Stimulated activated CD4-positive, alpha-beta T cell treated with anti-CD3 and anti-CD28 coated beads, Interleukin-1b, Interleukin-23, amount 100 ng/mL, for 24 hours (primary cell): ENCODE measurements at regions not wholly inside any gene's neighbourhood (a gene's known extent, or its start where the extent isn't known, plus 50 kb on each side); places are given as distances from the start of the nearest gene placed in this dataset.
"Not testable (repeated sequence)": the region's sequence is repeated elsewhere in the genome, so short reads cannot be mapped to it uniquely, and the experiment has no call there.

Experiments
- DNase-seq, 4 experiments: peaks; one replicate each; pipeline ENCODE4 v3.0.0-alpha.2; 2020; ENCODE audit warnings: low read depth in 4 of 4, low spot score in 1 of 4

DNA sequence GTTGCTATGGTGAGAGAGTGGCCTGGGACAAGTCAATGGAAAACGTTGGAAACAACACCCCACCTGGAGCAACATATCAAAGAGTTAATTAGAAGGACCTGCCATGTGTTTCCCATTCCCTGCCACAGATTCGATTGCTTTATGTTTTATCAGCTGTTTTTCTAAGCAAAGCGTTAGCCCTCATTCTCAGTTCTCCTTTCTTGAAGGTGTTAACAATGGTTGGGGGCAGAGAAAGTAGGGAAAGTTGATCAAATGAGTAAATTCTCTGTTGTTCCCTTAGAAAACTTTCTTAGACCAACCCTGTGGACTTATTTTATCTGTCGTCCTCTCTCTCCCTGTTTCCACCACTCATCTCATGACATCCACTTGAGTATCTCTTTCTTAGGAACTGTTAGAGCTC lies 102.5 kb downstream of the ADAMTS15 start:
- no peak for DNase-seq

DNA sequence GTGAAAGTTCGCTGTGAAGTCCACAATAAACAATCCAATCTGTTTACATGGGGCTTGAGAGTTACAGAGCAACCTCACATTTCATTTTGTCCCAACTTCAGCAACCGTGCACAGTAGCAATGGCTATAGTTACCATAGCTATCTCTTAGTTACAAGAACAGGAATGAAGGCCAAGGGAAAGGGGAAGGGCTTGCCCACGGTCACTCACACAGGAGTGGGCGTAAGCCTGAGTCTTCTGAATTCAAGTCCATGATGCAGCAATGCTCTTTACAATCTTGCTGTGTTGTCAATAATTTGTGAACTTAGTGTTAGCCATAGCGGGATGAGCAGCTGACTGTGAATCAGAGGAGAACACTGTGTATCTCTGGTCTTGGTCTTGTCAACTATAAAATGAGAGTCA lies 102.9 kb downstream of the ADAMTS15 start:
- no peak for DNase-seq

DNA sequence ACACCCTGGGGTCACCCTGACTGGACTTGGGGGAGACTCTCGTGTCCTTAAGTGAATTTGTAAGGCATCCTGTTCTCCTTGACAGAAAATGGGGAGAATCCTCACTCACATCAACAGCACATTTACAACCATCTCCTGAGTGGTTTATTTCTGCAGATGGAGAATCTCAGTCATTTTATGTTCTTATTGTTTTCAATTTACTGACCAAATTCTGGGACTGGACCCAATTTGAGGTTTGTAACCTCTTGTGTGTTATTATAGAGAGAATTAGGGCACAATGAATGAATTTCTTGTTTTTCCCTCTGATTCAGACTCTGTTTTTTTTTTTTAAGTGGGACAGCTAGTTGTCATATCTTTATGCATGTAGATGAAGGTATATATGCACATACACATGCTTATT lies 104.9 kb downstream of the ADAMTS15 start:
- DNase-seq, result no peak

DNA sequence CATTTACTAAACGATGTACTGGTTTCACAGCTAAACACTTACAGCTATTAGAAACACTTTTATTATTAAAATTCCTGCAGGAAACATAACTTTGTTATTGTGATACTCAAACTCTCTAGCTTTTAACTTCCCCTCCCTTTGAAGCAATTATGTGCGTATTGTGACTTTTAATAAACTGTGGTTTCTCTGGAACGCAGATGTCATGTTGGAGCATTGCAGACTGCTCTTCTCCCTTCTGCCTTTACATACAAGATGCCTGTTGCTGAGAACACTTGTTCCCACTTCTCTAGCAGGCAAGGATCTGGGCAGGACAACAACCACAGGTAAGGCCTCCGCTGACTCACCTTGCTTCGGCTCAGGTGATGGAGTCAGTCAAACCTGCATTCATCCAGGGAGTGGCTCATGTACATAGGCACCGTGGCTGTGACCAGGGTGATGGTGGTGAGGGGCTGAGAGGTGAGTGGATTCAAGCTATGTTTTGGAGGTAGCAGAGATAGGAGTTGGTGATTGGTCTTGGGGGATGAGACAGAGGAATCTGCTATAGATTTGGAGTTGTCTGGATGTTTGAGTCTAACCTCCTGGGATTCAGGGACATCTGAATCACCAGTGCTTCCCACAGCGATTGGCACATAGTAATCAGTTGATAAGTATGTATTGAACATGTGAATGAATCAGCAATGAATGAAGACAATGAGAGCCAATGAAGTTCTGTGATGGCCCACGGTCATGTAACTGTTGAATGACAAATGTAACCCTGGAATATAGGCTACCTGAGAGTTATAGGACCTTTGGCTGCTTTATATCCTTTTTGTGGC lies 106.0 kb downstream of the ADAMTS15 start:
- no peak for DNase-seq

DNA sequence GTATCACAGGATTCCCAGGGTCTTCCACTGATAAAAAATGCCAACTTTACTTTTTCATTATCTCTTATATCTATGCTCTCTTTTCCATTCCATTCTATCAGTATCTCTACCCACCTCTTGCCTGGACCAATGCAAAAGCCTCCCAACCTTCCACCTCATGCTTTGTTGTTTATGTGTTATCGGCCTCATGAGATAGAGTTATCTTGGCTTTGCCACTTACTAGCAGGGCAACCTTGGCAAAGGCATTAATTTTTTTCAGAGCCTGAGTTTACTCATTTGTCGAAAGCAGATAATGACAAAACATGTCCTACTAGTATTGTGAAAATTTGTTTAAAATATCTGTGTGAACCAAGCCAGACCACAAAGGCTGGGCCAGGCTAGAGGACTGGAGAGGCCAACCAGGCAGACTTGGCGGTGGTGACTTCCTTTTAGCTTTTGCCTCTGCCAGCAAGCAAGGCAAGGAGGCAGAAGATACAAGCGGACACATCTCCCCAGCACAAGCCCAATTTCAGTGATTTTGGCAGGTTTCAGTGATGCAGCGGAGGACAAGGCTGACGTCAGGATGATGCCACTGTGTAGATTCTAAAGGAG lies 106.9 kb downstream of the ADAMTS15 start:
- no peak for DNase-seq

DNA sequence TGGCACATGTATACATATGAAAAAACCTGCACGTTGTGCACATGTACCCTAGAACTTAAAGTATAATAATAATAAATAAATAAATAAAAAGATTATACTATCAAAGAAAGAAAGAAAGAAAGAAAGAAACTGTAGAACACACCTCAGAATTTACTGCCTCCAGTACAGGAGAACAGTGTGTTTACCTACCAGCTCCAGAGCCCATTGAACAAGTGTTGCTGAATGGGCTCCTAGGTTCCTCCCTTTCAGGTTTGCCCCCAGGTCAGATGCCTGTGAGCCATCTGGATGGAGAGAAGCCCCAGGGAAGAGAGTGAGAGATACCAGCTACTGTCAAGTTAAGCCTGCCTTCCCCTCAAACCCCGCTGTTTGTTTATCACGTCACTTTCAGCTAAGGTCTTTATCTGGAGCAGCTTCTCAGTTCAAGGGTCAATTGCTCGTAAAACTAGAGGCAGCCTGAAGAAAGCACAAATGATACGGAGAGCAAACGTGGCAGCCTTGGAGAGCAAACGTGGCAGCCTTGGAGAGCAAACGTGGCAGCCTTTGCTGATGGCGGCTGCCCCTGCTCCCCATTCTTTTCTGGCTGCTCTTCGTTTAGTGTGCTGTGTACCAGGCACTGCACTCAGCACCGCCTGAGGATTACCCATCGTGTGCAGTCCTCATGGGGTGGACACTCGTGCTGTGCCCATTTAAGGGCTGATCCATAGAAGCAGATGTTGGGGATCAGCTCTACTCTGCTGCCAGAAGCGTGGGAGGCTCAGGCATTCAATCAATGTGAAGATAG lies 111.7 kb downstream of the ADAMTS15 start:
- DNase-seq, result no peak

DNA sequence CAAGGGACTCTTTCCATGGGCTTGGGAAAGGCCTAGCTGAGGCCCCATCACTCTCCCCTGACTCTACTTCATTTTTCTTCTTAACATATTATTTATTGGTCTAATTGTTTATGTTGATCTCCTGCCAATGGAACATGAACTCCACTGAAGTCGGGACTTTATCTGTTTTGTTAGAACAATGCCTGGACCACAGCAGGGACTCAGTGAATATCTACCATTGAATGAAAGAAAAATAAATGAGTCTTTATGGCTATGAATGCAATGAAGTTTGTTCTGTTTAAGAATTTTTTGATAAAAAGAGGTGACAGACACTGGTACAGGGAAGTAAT lies 112.3 kb downstream of the ADAMTS15 start:
- DNase-seq, result no peak

DNA sequence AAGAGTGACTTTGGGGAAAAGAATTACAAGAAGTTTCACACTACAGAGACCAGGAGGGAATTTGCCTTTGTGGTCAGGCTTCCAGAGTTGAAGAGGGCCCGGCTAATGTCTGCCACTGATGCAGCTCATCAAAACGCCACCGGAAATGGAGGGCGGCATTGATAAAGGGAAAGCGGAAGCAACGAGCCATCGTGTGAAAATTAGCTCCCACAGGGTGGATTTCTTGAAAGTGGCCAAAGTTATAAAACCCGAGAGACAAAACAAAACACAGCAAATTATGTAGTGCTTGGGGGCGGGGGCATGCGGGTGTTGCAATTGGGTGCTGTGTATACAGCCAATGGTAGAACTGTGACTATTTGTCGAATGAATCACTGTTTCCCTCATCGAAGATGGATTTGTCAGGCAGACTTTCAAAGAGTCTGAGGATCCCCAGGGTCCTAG lies 113.0 kb downstream of the ADAMTS15 start:
- no peak for DNase-seq

DNA sequence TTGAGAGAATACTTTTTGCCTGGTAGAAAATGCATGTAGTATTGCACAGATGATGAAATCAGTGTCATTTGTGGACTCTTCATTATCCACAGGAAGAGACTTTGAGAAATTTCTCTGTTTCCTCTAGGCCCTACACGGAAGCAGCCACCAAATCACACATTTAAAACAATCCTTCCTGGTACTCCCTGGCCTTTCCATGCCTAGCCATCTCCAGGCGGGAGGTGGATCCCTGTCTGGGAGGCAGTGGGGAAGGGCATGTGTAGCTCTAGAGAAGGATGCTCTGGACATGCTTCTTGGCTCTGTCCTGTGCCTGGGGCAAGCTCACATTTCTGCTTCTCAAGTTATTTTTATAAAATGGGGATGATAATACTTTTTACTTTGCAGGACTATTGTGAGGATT lies 114.1 kb downstream of the ADAMTS15 start:
- no peak for DNase-seq

DNA sequence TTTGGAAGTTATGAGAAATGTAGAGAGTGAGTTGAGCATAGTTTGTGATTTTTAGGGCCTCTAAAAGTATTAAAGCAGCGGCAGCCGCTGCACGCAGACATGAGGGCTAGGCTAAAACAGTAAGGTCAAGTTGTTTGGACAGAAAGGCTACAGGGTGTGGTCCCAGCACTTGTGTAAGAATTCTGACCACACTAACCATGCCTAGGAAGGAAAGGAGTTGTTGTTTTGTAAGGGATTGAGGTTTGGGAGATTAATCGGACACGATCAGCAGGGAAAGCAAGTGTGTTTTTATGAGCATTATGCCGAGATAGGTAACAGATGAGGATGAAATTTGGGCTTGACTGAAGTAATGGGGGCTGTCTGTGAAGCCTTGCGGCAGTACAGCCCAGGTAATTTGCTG lies 117.9 kb downstream of the ADAMTS15 start:
- not testable (repeated sequence) for DNase-seq

DNA sequence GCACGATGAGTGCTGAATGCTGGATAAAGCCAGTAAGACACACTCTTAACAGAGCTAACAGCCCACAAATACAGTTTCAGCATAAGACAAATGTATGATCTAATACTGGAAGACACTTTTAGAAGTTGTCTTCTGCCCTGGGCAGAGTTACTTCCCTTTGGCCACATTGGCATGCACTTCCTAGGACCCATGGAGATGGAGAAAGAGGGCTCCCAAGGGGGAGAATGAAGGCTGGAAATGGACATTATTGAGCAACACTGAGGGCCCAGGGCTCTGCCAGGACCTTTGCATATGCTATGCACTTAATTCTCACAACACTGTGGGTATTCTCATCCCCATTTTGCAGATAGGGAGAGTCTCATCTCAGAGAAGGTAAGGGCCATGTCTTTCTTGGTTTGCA lies 123.1 kb downstream of the ADAMTS15 start:
- DNase-seq, result no peak

DNA sequence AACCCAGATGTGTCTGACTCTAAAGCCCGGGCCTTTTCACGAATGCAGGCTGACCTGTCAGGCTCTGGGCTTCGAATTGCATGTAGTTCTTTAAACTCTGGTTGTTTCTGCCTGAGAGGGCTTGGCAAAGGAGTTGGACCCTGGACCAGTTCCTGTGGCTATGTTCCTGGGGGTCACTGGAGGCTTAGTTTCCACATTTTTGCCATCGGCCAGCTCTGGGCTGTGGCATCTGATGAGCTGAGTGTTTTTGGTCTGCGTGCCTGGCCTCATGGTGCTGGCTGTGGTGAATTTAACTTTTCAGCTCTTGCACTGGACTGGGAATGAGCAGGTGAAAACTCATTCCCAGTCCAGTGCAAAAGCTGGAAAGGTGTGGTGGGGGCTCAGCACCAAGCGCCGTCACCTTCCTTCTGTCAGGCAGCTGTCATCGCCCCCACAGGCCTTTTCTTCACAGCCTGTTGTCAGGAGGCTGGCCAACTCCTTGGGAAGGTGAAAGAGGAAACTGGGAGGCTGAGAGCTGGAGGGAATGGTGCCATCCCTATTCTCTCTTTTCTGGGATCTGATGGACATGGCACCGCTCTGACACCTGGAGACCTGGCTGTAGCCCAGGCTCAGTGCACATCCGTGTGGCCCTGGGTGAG lies 123.6 kb downstream of the ADAMTS15 start:
- DNase-seq, result no peak

DNA sequence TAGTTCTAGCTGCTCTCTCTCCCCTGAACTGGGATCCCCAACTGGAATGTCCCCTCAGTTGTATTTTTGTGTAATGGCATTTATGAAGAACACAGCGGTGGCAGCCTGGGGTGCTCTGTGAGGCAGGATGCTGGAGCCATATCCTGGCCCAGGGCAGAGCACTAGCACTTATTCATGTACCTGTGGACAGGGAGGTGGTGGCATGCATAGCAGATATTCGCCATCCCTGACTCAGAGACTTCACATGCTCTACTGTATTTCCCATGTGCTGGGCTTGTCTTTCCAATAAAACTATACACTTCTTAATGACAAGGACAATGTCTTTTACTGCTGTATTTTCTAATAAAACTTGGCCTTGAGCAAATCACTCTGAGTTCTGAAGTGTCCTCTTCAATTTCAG lies 125.3 kb downstream of the ADAMTS15 start:
- DNase-seq, result no peak

DNA sequence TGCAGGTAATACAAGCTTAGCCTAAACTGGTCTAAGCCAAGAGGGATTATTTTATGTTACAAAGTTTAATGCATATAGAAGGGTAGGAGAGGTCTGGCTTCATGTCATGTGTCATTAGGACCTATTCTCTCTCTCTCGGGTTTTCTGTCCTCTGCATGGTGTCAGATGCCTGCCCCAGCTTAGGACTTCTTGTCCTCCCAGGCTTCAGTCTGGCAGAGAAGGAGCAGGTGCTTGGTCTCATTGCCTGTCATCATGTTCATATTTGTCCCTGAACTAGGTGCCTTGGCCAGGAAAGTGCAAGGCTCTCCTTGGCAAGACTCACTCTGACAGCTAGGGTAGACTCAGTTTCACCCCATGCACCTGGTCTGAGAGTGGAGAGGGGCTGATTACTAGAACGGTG lies 126.3 kb downstream of the ADAMTS15 start:
- no peak for DNase-seq

DNA sequence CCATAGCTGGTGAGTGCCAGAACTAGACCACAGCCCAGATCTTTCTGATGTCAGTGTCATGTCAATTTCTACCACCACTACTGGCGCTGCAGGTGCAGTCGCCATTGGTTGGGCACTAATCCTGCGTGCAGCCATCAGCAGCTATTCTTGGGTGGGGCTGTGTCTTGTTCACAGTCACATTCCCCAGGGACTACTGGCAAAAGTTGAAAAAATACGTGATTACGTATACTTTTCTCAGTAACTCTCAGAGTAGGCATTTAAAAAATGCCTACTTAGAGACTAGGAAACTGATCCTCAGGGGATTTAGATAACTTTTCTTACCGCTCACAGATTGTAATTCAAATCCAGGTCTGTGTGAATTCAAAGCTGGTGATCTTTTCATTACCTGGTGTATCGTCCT lies 127.7 kb downstream of the ADAMTS15 start:
- no peak for DNase-seq

DNA sequence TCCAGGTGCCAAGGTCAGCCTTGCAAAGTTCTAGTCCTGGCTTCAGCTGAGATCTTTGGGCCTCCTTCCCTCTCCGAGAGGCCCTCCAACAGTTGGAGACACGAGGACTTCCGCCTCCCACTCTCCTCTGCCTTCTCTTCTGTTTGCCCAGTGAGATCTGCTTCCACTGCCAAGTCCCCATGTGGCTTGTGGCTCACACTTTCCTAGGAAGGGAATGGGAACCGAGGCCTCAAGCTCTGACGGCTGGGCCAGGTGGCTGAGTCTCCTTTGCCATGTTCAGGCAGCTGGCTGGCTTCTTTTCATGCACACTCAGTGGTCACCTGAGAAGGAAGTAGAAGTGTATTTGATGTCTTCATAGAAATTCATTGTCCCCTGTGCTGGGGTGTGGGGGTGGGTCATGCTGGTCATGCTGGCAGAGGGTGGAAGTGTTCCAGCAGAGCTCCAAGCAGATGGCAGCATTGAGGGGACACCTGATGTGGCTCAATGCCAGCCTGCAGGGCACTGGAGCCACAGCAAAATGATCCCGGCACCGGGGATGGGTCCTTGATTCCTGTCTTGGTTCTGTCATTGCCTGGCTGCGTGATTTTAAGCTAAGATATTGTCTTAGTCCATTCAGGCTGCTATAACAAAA lies 130.4 kb downstream of the ADAMTS15 start:
- no peak for DNase-seq

DNA sequence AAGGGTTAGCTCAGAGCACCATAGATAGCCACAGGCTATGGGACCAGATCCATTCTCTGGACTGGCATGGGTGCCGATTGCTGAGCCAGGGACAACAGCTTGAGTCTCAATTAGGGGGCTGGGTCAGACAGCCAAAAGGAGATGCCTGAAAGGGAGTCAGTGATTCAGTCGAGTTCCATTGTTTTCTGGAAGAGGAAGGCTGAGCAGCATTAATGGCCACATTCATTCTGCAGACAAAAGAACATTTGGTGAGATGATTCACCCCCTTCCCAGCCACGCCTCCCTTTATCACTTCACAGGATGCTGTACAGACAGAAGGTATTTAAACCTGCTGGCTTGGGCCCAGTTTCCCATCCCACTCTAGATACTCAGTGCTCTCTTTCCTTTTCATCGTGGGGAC lies 131.9 kb downstream of the ADAMTS15 start:
- no peak for DNase-seq

DNA sequence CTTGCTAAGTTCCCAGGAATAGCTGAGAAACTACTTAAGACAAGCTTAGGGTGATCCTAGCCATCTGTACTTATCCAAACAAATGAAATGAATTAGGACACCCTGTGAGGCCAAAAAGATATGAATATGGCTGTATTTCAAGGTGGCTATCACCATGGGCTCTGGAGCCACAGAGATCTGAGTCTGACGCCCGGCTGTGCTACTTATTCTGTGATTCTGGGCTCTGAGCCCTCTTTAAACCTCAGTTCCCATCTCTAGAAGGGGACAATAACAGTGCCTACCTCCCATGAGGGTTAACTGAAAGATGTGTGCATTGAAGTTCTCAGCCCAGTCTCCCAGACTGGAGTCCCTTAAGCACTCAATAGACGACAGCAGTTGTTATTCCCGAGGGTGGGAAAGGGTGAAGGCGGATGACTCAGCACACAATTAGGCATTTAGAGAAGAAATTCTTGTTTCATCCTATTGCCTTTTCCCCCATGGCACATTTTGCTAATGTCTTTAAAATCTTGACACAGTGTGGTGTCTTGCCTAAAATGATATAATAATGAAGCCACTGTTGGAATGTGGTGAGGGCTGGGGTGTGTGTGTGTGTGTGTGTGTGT lies 132.5 kb downstream of the ADAMTS15 start:
- no peak for DNase-seq

DNA sequence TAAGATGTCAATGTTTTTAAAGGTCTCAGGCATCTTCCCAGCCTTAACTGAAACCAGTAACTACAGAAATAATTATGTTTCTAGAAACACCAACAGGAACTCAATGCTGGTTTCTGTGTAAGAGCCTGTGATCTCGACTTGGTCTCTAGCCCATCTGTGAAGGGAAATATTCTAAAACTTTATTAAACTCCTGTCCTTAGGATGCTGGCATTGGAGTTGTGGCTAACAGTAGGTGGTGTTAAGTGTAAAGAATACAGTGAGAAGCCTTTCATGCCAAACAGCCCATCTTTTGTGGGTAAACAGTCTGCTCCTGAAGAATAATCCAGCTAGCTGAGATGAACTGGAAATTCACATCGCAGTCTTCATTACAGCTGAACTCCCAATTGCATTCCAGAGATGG lies 133.2 kb downstream of the ADAMTS15 start:
- DNase-seq, result no peak

DNA sequence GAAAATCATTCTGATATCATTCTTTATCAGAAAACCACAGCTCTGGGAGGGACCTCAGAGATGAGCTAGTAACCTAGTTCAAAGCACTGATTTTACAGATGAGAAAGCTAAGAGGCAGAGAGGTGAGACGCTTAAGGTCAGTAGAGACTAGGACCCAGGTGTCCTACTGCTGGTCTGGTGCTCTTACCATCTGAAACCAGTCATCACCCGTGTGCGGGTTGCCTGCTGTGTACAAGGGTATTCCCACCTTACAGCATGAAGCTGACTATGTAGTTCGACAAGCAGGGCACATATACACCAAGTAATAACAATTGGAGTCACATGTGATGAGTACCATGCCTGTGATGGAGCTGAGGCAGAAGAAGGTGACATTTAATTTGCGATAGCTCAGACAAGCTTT lies 133.7 kb downstream of the ADAMTS15 start:
- DNase-seq, result no peak

DNA sequence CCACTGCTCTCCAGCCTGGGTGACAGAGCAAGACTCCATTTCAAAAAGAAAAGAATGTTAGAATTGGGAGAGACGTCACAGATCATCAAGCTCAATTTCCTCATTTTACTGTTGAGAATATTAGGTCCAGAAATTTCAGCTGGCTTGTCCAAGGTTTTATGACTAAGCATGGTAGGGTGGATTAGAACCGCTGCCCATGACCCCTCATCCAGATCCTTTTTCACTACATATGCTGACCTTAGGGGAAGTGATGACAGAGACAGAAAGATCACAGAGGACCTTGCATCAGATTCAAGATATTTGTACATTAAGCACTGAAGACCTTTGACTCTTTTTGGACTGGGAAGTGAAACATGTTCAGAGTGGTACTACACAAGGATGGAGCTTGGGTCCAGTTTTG lies 134.5 kb downstream of the ADAMTS15 start:
- no peak for DNase-seq
